ENCODE measurements at regions not wholly inside any gene's neighbourhood (a gene's known extent, or its start where the extent isn't known, plus 50 kb on each side); places are given as distances from the start of the nearest gene placed in this dataset.
"Not testable (repeated sequence)": the region's sequence is repeated elsewhere in the genome, so short reads cannot be mapped to it uniquely, and the experiment has no call there.

GRCh38 chrX:138962419-138962818 lies 250.9 kb upstream of the FGF13 start:
- DNase-seq (ENCODE audit: extremely low read depth, low read depth, low spot score) = not testable (repeated sequence)

GRCh38 chrX:138954976-138955375 lies 243.5 kb upstream of the FGF13 start:
- no peak for DNase-seq (ENCODE audit: extremely low read depth, low read depth, low spot score)

DNA sequence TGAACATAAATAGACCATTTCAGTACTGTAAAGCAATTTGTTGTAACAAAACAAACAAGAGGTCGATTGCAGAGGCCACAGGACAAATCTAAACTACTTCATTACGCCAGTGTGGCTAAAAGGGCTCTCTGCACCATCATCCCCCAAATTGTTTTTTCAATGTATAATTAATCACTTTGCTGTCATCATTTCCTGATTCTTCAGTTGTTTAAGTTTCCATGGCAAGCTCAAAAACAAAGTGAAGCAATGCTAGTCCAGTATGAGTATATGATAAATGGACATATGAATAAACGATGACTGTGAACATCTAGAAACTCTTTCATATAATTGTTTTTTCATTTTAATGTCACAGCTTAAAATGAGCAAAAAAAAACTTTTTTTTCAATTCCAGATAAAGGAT lies 235.4 kb upstream of the FGF13 start:
- DNase-seq (ENCODE audit: extremely low read depth, low read depth, low spot score) = no peak

DNA sequence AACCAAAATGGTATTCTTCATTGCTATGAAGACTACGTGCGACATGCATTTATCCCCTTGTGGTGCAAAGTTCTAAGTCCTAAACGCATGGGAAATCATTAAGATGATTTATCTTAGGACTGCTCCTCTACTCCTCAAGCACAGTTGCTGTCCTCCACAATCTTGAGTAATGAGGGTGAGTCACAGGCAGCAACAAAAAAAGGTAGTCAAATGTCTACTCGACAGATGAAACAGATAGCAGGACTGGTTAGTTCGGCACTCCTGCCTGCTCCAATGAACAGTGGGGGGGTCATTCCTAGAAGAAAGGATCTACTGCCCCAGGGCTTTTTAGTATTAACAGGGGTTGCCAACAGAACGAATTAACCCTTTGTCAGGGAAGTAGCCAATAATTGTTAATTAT lies 233.7 kb upstream of the FGF13 start:
- no peak for DNase-seq (ENCODE audit: extremely low read depth, low read depth, low spot score)

GRCh38 chrX:138939038-138939437 lies 227.5 kb upstream of the FGF13 start:
- no peak for DNase-seq (ENCODE audit: extremely low read depth, low read depth, low spot score)

GRCh38 chrX:138938003-138938402 lies 226.5 kb upstream of the FGF13 start:
- DNase-seq (ENCODE audit: extremely low read depth, low read depth, low spot score) = no peak

GRCh38 chrX:138931212-138931611 lies 219.7 kb upstream of the FGF13 start:
- no peak for DNase-seq (ENCODE audit: extremely low read depth, low read depth, low spot score)

- DNase-seq (ENCODE audit: extremely low read depth, low read depth, low spot score) = no peak
Observed at GRCh38 chrX:138930583-138930945, 219.0 kb upstream of the FGF13 start.

DNA sequence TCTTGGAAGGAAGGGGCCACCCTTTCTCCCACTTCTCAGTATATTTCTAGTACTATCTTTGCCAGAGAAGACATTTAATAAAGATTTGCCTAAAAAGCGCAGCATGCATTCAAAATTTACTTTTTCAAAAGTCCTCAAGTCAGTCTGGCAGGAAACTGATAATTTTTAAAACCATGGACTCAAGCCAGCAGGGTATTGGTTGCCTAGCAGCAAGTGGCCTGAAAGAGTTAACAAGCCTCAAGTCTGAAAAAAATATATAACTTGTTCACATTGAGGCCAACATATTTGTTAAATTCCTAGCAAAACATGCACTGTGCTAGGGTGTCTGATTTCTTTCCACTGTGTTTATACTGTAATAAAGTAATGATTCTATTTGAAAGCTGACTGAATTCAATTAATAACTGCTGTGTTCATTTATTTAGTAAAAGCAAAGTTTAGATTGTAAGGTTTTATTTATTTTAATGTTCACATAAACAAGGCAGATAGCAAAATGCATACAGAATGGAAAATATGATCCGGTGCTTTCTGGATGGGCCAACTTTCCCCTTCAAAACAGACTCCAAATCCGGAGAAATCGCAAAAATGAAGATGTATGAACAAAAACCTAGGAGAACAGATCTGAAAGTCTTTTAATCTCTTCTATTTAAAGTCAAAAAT lies 218.5 kb upstream of the FGF13 start:
- DNase-seq (ENCODE audit: extremely low read depth, low read depth, low spot score) = no peak

DNA sequence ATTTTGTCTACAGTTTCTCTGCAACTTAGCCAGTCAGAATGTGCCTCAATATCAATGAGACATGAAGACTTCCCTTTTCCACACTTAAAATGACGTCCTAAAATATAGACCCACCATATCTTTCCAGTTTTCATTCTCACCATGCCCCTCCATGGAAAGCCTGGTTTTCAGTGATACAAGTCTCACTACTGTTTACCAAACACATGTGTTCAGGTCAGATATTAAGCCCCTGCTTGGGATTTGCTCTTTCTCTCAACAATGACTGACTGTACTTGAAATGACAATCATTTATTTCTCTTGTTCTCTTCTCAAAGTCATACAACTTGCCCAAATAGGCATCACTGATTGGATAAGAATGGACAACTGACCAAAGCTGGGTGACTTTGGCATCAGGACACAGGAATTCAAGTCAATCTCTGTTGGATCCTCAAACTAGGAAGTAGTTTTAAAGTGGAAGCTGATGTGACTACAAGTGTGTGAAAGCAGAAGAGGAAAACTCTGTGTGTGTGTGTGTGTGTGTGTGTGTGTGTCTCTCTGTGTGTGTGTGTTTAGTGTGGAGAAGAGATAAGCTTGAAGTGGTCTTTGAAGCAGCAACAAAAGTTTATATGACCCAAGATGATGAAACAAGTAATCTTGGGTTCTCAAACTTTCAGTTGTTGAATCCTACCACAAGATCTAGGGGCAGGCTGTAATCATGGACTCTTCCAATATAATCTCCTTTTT lies 217.4 kb upstream of the FGF13 start:
- no peak for DNase-seq (ENCODE audit: extremely low read depth, low read depth, low spot score)

DNA sequence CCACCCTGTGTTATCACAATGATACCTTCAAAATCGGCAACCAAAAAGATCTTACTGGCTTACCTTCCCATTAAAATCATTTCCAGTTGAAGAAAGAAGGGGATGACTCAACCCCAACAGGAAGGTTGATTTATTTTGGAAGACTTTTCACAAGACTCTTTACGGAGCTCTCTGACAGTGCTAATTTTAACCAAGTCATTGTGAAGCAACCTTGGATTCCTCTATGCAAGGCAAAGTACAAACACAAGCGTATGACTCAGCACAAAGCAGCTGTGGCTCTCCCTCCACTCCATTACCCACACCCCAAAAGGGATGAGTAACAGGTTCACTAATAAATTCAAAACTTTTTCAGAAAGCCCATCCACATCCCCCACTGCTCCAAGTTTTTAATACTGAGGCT lies 213.8 kb upstream of the FGF13 start:
- DNase-seq (ENCODE audit: extremely low read depth, low read depth, low spot score) = no peak

DNA sequence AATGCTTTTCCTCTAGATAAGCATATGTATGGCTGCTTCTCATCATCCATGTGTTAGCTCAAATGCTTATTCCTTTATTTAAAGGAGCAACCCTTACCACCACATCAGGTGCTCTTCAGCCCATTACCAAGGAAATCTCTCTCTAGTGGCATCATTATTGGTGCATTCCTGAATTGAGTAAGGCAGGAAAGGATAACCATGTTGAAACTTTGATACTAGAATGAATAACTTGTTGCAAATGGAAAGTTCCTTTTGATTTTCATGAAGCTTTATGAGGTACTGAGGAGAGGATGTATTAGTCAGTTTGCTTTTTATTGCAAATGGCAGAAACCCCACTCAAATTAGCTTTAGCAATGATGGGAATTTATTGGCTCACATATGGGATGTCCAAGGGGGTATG lies 212.3 kb upstream of the FGF13 start:
- DNase-seq (ENCODE audit: extremely low read depth, low read depth, low spot score) = no peak

GRCh38 chrX:138921031-138921430 lies 209.5 kb upstream of the FGF13 start:
- DNase-seq (ENCODE audit: extremely low read depth, low read depth, low spot score) = no peak

DNA sequence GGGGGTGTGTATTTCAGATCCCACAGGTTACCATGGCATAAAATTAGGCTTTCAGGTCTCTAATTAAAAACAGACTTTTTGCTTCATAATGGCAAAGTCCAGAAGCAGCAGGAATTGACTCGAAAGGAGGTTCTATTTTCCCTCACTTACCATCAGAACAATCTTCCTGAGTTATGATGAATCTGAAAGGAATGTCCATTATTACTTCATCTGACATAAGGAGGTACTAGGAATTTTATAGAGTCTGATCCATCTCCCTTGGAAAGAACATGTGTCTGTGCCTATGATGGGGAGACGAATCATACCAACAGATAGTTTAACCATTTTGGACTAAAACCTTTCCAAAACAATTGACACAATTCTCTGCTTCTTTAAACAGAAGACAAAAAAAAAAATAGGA lies 206.3 kb upstream of the FGF13 start:
- no peak for DNase-seq (ENCODE audit: extremely low read depth, low read depth, low spot score)

DNA sequence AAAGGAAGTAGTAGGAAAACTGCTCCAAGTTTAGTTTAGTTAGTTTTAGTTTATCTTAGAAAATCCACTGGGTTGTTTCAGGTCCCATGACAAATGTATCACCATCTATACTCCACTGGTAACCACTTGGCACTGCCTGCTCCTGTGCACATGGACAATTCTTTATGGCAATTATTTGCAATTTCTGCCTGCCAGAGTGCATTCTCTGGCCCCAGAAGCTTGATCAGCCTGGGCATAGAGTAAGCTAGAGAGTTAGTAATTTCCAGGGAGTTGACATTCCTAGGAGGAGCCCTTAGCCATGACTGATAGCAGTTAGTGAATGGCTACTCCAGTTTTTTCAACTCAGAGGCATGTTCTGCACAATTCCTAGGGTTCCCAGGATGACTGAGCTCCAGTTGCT lies 203.2 kb upstream of the FGF13 start:
- no peak for DNase-seq (ENCODE audit: extremely low read depth, low read depth, low spot score)

DNA sequence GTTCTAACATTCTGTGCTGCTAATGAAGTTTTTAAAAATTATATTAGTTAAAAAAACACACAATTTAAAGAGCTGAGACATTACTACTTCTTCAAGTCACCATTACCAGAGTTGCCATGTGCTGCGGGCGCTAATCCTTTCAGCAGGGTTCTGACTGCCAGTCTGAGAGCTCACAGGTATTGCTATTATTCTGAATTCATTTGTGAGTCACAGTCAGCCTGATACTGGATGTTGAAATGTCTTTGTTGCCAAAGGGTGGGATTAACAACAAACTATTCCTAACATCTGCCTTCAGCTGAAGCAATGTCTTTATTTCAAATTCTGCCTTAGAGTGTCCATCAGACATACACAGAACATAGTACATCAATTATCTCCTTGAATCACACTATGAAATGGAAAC lies 197.1 kb upstream of the FGF13 start:
- DNase-seq (ENCODE audit: extremely low read depth, low read depth, low spot score) = no peak

GRCh38 chrX:138897621-138898492 lies 186.3 kb upstream of the FGF13 start:
- no peak for DNase-seq (ENCODE audit: extremely low read depth, low read depth, low spot score)

DNA sequence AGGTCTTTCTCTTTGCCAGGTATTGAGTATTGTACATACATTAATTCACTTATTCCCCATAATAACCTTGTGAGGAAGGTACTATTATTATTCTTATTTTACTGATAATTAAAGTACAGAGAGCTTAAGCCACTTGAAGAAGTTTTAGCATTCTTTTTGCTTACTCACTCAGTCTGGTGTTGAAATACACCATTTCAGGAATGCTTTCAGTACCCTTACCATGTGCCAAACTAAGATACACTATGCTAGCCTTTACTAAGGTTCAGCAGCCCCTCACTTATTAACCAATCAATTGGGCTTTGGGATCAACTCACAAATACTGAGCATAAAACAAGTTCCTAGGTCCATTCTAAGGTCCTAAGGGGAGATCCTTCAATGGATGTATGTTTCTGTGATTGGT lies 179.0 kb upstream of the FGF13 start:
- no peak for DNase-seq (ENCODE audit: extremely low read depth, low read depth, low spot score)

DNA sequence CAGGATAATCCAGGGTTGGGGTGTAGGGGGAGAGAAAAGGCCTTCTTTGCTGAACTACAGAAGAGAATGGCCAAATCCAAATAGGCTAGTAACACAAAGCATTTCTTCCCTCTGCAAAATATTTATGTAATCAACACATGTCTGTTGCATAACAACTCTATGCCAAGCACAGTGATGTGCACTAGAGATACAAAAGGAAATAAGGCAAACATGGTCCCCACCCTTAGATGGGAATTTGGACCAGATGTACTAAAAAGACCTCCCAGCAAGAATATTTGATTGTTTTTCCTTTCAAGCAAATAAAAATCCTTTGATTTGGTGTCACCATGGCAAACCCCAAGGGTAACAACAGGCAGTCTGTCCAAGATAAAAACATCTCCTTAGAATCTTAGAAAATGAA lies 177.6 kb upstream of the FGF13 start:
- no peak for DNase-seq (ENCODE audit: extremely low read depth, low read depth, low spot score)

GRCh38 chrX:138886769-138887168 lies 175.3 kb upstream of the FGF13 start:
- DNase-seq (ENCODE audit: extremely low read depth, low read depth, low spot score) = no peak

GRCh38 chrX:138885886-138886285 lies 174.4 kb upstream of the FGF13 start:
- DNase-seq (ENCODE audit: extremely low read depth, low read depth, low spot score) = no peak

GRCh38 chrX:138880293-138880692 lies 168.8 kb upstream of the FGF13 start:
- not testable (repeated sequence) for DNase-seq (ENCODE audit: extremely low read depth, low read depth, low spot score)
